SU-DHL-6 (cell line): ENCODE measurements at regions not wholly inside any gene's neighbourhood (a gene's known extent, or its start where the extent isn't known, plus 50 kb on each side); places are given as distances from the start of the nearest gene placed in this dataset.

Experiments
- H2AFZ ChIP-seq: fragments of 200-600 bp; sonication (generic); 2 replicates; pipeline ENCODE4 v1.6.1; 2014; ENCODE audit warnings: low read depth, mild to moderate bottlenecking, moderate library complexity, mixed read lengths, antibody characterized with exemption, low read length; ENCODE audit not compliant: severe bottlenecking
- H3F3A ChIP-seq: fragments of 200-600 bp; shearing (Covaris generic); 2 replicates; pipeline ENCODE4 v1.6.0; 2016; ENCODE audit warnings: antibody characterized with exemption, mild to moderate bottlenecking; ENCODE audit not compliant: insufficient read depth
- H3K27ac ChIP-seq: fragments of 200-600 bp; sonication (generic); 2 replicates; pipeline ENCODE4 v1.5.1; 2016; ENCODE audit warnings: low read depth, mild to moderate bottlenecking, low read length, moderate library complexity, mixed read lengths
- H3K27me3 ChIP-seq: fragments of 200-600 bp; sonication (generic), shearing (Covaris generic); 2 replicates; pipeline ENCODE4 v1.6.0; 2014; ENCODE audit warnings: mild to moderate bottlenecking, low read length
- H3K36me3 ChIP-seq: fragments of 200-600 bp; sonication (generic); 2 replicates; pipeline ENCODE4 v1.6.1; 2014; ENCODE audit warnings: mild to moderate bottlenecking, low read length, mixed read lengths
- H3K4me2 ChIP-seq: fragments of 300-600, 200-600 bp; shearing (Covaris generic), sonication (generic); 2 replicates; pipeline ENCODE4 v1.6.0; 2014; ENCODE audit warnings: low read length, low read depth, mild to moderate bottlenecking; ENCODE audit not compliant: poor library complexity, severe bottlenecking
- H3K4me3 ChIP-seq: fragments of 200-600 bp; sonication (generic); 2 replicates; pipeline ENCODE4 v1.5.1; 2014; ENCODE audit warnings: antibody characterized with exemption, low read length, mild to moderate bottlenecking, mixed read lengths; ENCODE audit not compliant: insufficient read depth, poor library complexity, severe bottlenecking
- H3K79me2 ChIP-seq: fragments of 200-600 bp; sonication (generic); 2 replicates; pipeline ENCODE4 v1.6.1; 2014; ENCODE audit warnings: mild to moderate bottlenecking, low read length, moderate library complexity; ENCODE audit not compliant: insufficient read depth
- H3K9ac ChIP-seq: fragments of 200-600 bp; sonication (generic); 2 replicates; pipeline ENCODE4 v1.7.0; 2014; ENCODE audit warnings: mild to moderate bottlenecking, low read length
- H3K9me2 ChIP-seq: fragments of 200-600 bp; sonication (generic); replicated peaks from 2 replicates; pipeline ENCODE4 v1.6.1; 2014; ENCODE audit warnings: low read length; ENCODE audit not compliant: insufficient read depth
- H3K9me3 ChIP-seq: fragments of 200-600 bp; sonication (generic); 2 replicates; pipeline ENCODE4 v1.6.1; 2014; ENCODE audit warnings: low read length, mixed read lengths; ENCODE audit not compliant: insufficient read depth
- H4K20me1 ChIP-seq: fragments of 200-600 bp; sonication (generic); 2 replicates; pipeline ENCODE4 v1.6.1; 2014; ENCODE audit warnings: low read depth, mild to moderate bottlenecking, antibody characterized with exemption, low read length, moderate library complexity, mixed read lengths
- CTCF ChIP-seq: fragments of 200-600 bp; sonication (generic); IDR thresholded peaks from one replicate; pipeline ENCODE4 v1.5.1; 2017; ENCODE audit warnings: antibody characterized with exemption, mild to moderate bottlenecking, low read length, moderate library complexity; ENCODE audit not compliant: insufficient read depth, poor library complexity, severe bottlenecking
- EZH2phosphoT487 ChIP-seq: fragments of 200-600 bp; sonication (generic), shearing (Covaris generic); conservative IDR thresholded peaks from 2 replicates; pipeline ENCODE4 v1.6.1; 2018; ENCODE audit warnings: mild to moderate bottlenecking, antibody characterized with exemption, low read length, moderate library complexity, mixed read lengths

- H3K9me3 ChIP-seq, result no peaks in the 10 kb centered on the region
- H3K79me2 ChIP-seq, result no peaks in the 10 kb centered on the region
- H3K36me3 ChIP-seq, result no peaks in the 10 kb centered on the region
- no peak overlapping the region for H2AFZ ChIP-seq
- H3K9ac ChIP-seq, result no peak overlapping the region
- no peaks in the 10 kb centered on the region for H3K9me2 ChIP-seq
- H3K27ac ChIP-seq, result no peak overlapping the region
- no peaks in the 10 kb centered on the region for H3K27me3 ChIP-seq
- H4K20me1 ChIP-seq, result no peaks in the 10 kb centered on the region
- no peaks in the 10 kb centered on the region for H3F3A ChIP-seq
- TF ChIP-seq CTCF (no peak), EZH2phosphoT487 (no peak)
- H3K4me2 ChIP-seq, result no peak overlapping the region
- H3K4me3 ChIP-seq, result no peak overlapping the region
These were observed 645.4 kb downstream of the ZBBX start for GRCh38 chr3:166734734-166735133.

GRCh38 chr3:166731701-166732100, 648.4 kb downstream of the ZBBX start:
- H3K4me3 ChIP-seq, result no peak overlapping the region
- H3K27ac ChIP-seq, result no peak overlapping the region
- H3K4me2 ChIP-seq, result no peak overlapping the region
- H3K27me3 ChIP-seq, result no peaks in the 10 kb centered on the region
- no peaks in the 10 kb centered on the region for H3K9me3 ChIP-seq
- no peak overlapping the region for H3K9ac ChIP-seq
- no peaks in the 10 kb centered on the region for H3K79me2 ChIP-seq
- TF ChIP-seq EZH2phosphoT487 (no peak), CTCF (no peak)
- H2AFZ ChIP-seq, result no peak overlapping the region
- no peaks in the 10 kb centered on the region for H3K36me3 ChIP-seq
- H3F3A ChIP-seq, result no peaks in the 10 kb centered on the region
- H4K20me1 ChIP-seq, result no peaks in the 10 kb centered on the region
- no peaks in the 10 kb centered on the region for H3K9me2 ChIP-seq

DNA sequence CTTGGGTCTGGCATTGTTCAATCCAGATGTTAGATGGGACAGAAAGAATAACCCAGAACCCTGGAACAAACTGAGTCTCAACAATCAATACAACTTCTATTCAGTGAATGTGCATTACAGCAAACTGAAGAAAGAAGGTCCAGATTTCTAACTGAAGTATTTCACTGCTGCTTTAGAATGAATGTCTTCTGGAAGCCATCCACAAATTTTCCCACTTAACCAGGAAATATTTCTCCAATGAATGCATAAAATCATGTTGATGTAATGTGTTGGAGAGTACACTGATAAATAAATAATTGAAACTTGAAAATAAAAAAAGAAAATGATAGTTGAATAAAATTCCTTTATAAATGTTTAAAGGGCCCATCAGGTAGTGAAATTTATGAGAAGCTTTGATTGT, 658.6 kb downstream of the ZBBX start:
- no peaks in the 10 kb centered on the region for H3K27me3 ChIP-seq
- no peak overlapping the region for H3K4me3 ChIP-seq
- H3K9me3 ChIP-seq, result no peaks in the 10 kb centered on the region
- H3K9me2 ChIP-seq, result no peaks in the 10 kb centered on the region
- no peak for TF ChIP-seq CTCF
- TF ChIP-seq EZH2phosphoT487, result no peak
- H3K36me3 ChIP-seq, result no peaks in the 10 kb centered on the region
- no peaks in the 10 kb centered on the region for H4K20me1 ChIP-seq
- no peak overlapping the region for H3K27ac ChIP-seq
- no peaks in the 10 kb centered on the region for H3F3A ChIP-seq
- no peak overlapping the region for H3K9ac ChIP-seq
- no peak overlapping the region for H2AFZ ChIP-seq
- H3K4me2 ChIP-seq, result no peak overlapping the region
- H3K79me2 ChIP-seq, result no peaks in the 10 kb centered on the region
